Peyer's patch (tissue), 4 donors: ENCODE measurements at regions not wholly inside any gene's neighbourhood (a gene's known extent, or its start where the extent isn't known, plus 50 kb on each side); places are given as distances from the start of the nearest gene placed in this dataset.

ENCODE experiments used
- POLR2A ChIP-seq, 2 donors: fragments of 450-650 bp; IDR thresholded peaks; one replicate each; pipeline ENCODE4 v1.5.1; 2017; ENCODE audit warnings: antibody characterized with exemption in 2 of 2, mild to moderate bottlenecking in 2 of 2, moderate library complexity in 2 of 2
- TF ChIP-seq, protein P1 (sequence below), 6 experiments: fragments of 450-650 bp in 4 of 6; fragments of 200-600 bp in 2 of 6; sonication (generic) in 1 of 6; IDR thresholded peaks; one replicate each; pipeline ENCODE4 v1.5.1; 2017 to 2019; ENCODE audit warnings: antibody characterized with exemption in 6 of 6, mild to moderate bottlenecking in 3 of 6, moderate library complexity in 1 of 6

DNA sequence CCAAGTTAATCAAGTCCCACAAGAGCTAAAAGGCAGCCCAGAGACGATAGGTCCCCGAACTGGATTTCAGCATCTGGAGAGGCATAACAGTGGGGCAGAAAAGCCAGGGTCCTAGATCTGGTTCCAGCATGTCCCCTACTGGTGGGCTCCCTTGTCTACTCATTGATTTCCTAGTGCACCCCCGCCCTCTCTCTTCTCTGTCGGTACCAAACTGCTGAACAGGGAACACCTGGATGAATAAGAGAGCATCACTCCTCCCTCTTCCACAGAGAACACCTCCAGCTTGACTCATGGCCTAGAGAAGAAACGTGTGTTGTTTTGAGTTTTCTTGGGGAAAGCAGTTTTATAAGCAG lies 101.3 kb downstream of the FOXI3 start:
- TF ChIP-seq, protein P1, sequence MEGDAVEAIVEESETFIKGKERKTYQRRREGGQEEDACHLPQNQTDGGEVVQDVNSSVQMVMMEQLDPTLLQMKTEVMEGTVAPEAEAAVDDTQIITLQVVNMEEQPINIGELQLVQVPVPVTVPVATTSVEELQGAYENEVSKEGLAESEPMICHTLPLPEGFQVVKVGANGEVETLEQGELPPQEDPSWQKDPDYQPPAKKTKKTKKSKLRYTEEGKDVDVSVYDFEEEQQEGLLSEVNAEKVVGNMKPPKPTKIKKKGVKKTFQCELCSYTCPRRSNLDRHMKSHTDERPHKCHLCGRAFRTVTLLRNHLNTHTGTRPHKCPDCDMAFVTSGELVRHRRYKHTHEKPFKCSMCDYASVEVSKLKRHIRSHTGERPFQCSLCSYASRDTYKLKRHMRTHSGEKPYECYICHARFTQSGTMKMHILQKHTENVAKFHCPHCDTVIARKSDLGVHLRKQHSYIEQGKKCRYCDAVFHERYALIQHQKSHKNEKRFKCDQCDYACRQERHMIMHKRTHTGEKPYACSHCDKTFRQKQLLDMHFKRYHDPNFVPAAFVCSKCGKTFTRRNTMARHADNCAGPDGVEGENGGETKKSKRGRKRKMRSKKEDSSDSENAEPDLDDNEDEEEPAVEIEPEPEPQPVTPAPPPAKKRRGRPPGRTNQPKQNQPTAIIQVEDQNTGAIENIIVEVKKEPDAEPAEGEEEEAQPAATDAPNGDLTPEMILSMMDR (IDR thresholded peaks at IDR 0.05): no peak
- no peak for TF ChIP-seq POLR2A (IDR thresholded peaks at IDR 0.05)
